GM19372 (cell line): ENCODE measurements at regions not wholly inside any gene's neighbourhood (a gene's known extent, or its start where the extent isn't known, plus 50 kb on each side); places are given as distances from the start of the nearest gene placed in this dataset.
"Not testable (repeated sequence)": the region's sequence is repeated elsewhere in the genome, so short reads cannot be mapped to it uniquely, and the experiment has no call there.

Experiments
- ATAC-seq: cut with Tn5 transposase; IDR thresholded peaks from one replicate; pipeline ENCODE4 v1.9.1; 2021; ENCODE audit warnings: mild to moderate bottlenecking, low read depth, moderate library complexity; ENCODE audit not compliant: unreplicated experiment

DNA sequence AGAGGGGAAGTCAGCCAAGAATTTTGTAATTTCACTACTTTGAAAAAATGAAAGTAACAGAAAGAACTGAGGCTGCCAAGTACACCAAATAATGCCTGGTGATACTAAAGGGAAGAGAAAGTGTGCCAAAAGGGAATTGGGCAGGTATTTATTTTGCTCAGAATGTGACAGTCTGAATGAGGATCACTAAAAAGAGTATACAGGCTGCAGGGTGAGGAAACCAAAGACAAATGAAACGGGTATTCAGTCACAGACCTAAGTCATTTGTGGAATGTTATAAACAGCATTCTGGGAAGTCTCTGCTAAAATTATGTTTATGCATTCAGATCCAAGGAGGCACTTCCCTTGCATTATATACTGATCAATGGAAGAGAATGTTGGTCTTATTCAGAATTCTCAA lies 418.6 kb upstream of the SLC39A10 start:
- no peak for ATAC-seq

DNA sequence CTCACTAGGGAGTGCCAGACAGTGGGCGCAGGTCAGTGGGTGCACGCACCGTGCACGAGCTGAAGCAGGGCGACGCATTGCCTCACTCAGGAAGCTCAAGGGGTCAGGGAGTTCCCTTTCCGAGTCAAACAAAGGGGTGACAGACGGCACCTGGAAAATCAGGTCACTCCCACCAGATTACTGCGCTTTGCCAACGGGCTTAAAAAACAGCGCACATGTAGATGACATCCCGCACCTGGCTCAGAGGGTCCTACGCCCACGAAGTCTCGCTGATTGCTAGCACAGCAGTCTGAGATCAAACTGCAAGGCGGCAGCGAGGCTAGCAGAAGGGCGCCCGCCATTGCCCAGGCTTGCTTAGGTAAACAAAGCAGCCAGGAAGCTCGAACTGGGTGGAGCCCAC lies 428.5 kb upstream of the SLC39A10 start:
- ATAC-seq = not testable (repeated sequence)

DNA sequence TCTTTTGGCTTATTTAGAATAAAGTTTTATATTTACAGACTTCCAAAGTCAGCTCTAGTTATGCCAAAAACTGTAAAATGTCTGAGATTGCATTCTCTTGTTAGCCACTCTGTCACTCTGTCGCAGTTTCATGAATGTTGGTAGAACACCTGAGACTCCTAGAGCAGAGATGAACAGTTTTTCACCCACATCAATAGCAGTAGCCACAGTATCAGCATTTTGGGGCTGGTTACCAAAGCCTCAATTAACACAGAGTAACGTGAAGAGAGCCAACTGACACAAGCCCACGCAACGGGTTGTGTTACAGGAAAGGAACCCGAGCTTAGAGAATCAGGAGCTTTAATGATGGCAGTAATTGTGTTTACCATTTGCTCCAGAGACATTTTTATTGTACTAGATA lies 443.0 kb upstream of the SLC39A10 start:
- ATAC-seq = no peak

DNA sequence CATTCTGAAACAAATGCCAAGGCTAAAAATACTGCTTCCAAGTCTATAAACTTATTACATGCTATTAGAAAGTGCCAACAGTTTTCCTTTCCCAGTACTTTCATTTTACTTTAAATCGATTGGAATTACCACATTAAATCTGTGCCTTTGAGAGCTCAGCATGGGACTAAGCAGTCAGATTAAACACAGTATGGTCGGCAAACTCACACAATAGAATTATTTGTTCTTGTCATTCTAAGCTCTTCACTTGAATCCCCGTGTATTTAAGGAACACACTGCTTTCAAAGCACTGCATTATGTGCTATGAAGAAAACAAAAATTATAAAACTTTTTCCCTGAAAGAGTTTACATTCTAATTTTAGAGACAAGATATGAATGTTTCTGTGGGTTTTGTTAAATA lies 444.4 kb upstream of the SLC39A10 start:
- no peak for ATAC-seq

DNA sequence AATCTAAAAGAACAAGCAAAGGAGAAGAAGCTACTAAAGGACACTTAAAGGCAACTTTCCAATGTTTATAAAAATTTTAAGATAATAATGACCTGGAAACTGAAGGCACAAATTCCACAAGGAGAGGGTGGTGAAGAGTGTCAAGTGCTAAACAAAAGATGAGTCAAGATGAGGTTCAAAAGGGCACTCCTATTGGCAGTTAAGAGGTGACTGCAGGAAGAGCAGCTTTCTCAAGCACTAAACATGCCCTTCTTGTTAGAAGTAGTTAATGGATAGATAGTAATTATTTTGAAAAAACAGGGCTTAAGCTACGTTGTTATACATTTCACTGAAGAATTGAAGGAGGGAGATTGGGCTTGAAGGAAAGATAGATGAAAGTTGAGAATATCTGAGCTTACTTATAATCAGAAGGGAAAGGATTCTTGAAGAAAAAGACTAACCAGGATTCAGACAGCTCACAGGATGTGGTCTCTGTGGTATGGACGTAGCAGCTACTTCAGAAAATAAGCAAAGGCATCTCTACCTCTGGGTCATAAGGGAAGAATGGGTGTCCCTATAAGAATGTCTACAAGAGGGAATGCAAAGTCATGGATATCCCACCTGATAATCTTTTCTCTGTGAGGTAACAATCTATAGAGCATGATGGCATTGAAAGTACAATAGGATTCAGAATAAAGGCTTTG lies 454.7 kb upstream of the SLC39A10 start:
- no peak for ATAC-seq

DNA sequence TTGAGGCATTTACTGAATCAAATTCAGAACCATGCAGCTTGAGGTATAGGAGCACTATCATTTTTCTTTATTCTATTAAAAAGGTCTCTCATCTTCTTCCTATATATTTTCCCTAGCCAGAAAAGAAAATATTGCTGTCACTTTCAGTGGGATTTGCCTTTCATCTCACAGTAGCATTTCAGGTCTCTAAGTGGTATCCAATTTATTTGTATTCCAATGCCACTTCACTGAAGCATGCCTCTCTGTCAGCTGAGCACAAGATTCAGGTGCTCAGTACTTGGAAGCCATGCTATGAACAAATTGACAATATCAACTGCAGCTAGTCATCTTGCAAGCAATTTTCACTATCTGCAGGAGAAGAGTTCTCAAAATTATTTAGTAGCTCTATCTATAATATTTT lies 457.2 kb upstream of the SLC39A10 start:
- ATAC-seq = no peak

DNA sequence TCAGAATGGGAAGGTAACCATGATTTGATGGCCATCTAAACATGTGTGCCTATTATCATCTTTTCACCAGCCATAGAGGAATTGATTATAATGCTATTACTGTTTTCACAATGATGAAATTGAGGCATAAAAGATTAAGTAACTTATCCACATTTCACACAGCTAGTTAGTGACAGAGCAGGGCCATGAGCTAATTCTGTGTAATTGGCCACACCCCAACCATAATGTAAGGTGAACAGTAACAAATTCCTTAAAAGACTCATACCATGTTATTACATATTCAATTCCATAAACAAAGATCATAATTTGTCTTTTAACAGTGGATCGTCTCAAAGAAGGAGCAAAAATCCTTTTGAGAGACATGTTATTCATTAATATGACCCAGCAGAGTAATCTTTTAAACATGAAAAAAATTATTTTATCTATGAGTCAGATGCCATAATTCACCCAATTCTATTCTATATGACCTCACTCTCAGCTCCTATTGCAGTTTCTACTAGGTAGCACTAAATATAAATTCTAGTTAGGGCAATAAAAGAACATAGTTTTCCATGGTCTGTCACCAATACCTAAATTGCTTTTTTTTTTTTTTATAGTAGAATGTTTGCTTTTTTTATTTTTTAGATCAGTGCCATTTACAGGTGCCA lies 475.8 kb upstream of the SLC39A10 start:
- ATAC-seq = no peak

DNA sequence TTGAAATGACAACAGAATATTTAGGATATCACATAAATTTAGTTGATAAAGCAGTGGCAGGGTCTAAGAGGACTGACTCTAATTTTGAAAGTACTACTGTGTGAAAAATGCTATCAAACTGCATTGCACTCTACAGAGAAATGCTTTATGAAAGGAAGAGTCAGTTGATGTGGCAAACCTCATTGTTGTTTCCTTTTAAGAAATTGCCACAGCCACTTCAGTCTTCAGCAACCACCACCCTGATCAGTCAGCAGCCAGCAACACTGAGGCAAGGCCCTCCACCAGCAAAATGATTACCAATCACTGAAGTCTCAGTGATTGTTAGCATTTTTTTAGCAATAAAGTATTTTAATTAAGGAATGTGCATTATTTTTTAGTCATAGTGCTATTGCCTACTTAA lies 488.7 kb upstream of the SLC39A10 start:
- no peak for ATAC-seq

DNA sequence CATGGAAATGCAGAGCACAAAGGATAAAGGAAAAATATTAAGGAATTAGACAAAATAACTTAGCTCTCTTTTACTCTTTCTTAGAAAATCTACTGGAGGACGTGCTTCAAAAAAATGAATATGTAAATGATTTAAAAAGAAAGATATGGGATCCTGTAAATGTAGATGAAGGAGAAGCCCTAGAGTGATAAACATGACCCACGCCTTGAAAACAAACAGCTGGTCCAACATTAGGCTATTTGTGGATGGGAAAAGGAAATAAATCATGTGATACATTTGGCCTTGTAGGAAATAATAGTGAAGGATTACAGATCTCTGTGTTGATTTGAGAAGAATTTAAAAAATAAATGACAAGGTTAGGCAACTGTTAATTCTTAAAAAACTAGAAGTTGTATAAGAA lies 492.1 kb upstream of the SLC39A10 start:
- no peak for ATAC-seq

DNA sequence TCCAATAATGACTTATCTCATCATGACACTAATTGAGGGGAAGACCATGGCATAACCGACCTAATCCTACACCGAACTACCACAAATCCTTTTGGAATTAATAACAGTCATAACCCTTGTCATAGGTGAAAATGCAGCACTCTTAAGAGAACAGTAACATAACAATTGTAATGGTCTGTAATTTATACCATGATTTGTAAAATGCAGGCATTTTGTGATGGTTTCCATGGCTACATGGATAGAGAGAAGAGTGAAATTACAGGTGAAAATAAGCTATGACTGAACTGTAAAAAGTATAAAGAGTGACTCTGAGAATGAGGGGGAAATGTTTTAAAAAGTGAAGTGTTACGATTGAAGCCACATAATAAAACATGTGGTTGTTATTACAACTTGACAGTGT lies 494.1 kb upstream of the SLC39A10 start:
- no peak for ATAC-seq

DNA sequence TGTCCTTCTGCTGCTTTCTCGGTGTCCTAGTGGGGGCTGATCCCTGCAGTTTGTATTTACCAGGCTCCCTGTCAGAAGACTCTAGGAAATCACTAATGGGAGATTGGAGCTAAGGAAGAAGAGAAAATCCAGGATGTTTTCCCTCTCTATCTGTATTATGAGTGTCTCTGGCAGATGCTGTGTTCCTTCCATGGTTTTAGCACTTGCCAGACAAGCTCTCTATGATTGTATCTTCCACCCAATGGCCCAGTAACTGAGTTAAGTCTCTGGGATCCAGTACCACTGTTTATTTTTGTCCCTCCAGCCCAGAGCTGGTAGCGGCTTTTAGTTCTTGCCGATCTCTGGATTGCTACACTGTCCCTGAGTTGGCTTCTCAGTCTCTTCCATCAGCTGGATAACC lies 494.8 kb upstream of the SLC39A10 start:
- no peak for ATAC-seq

DNA sequence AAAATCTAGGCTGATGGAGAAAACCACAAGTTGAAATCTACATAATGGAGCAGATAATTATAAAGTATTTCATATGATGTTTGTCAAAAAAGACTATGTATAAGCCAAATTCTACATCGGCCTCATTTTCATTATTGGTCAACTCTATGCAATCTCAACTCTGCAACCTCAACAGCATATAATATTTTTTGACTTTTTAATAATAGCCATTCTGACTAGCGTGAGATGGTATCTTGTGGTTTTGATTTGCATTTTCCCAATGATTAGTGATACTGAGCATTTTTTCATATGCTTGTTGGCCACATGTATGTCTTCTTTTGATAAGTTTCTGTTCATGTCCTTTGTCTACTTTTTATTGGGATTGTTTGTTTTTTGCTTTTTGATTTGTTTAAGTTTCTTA lies 496.1 kb upstream of the SLC39A10 start:
- no peak for ATAC-seq

DNA sequence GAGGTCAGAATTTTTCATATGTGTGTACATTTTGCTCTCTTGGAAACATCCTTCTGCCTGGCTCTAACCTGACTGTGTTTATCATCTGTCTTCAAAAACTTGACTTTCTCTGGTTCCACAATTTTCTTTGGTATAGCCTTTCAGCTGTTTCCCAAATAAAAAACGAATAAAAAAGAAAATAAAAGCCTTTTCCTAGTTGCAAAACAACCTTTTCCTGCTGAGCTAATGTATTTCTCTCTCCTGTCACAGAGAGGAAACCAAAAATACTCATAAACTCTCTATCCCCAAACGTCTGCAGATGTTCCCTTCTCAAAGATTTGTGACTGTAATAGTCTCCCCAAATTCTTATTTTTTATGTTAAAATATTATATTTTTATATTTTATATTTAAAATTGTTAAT lies 505.3 kb upstream of the SLC39A10 start:
- no peak for ATAC-seq

DNA sequence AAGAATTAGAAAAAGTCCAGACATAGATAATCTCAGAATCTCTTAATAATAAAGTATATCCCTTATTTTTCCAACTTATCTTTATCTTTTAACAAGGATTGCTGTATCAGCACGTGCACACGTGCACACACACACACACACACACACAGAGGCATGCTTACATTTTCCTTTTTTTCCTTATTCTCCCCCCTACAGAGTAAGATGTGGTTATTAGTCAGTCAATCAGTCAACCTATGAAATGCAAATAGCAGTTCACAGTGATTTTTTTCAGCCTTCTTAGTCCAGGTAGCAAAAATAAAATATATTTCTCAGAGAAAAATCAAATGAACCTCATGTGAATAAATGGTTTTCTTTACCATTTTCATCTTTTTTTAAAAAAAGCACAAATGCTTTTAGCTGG lies 506.2 kb upstream of the SLC39A10 start:
- ATAC-seq = no peak

DNA sequence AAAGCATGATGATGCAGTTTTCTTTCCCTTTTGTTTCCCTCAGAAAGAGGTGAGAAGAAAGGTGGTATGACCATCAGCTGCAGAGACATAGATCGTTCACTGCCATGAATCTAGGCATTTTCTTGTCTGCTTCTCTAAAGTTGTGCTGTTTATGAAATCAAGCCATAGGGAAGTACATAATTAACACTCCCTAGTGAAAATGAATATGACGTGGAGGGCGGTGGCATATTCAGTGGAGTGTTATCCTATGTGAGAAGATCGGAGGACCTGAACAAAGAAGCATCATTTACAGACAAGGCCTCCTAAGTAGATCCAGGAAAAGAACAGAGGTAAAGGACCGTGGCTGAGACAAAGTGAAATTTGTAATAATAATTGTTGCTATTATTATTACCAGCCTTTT lies 509.0 kb upstream of the SLC39A10 start:
- ATAC-seq = no peak

DNA sequence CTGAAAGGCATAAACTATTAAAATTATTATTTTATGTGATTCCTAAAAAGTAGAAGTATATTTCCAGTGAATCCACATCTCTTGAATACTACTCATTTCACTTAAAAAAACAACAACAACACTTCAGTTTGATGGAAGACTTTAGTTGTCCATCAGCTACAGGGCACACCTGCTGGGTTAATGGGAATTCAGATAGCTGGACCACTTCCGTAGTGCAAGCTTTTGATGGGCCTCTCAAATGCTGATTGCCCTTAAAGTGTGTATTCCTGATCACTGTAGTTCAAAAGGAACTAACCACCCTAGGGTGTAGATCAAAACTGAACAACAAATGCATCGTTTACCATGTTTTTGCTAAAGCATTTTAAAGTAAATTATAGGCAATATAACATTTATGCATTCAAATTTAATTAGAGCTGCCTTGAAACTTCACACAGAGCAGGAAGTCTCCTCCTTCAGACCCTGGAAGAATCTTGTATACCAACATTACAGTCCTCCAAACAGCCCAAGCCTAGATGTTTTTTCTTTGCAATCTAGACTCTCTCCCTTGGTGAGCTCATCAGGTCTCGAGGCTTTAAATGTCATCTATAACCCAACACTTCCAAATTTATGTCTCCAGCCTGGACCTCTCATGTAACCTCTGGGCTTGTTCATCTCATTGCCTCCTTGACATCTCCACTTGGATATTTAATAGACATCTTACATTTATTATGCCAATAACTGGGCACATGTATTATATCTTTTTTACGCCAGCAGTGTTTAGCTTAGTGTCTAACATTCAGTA lies 510.1 kb upstream of the SLC39A10 start:
- ATAC-seq = no peak

DNA sequence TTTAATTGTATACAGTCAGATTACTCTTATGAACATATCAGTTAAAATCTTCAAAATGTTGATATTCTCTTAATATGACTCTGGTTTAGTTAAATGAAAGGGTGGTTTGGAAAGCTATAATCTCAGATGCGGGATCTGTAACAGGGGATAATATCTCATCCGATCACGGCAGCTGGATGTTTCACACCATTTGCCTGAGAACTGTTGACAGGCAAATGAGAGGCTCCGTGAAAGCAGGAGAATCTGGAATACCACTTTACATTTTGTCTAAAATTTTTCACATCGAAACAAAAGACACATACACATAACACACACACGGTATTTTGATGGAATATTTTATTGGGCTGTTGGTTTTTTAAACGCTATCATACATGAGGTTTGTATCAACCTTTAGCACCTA lies 518.6 kb upstream of the SLC39A10 start:
- no peak for ATAC-seq

DNA sequence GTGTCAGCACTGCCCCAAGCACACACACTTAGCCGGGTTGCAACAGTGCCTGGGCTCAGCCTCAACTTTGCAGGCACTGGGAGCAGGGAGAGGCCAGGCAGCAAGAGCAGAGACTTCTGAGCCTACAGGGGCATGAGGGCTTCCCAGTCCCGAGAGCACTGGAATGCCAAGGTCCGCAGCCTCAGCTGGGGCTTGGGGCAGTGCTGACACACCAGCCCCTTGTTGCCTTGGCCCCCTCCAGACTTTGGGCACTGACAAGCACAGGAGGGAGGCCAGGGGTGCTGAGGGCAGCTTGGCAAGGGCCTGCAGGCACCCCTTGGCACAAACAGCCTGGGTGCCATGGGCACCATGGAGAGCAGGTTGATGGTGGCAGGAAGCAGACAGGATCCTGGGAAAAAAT lies 531.1 kb upstream of the SLC39A10 start:
- ATAC-seq = not testable (repeated sequence)

DNA sequence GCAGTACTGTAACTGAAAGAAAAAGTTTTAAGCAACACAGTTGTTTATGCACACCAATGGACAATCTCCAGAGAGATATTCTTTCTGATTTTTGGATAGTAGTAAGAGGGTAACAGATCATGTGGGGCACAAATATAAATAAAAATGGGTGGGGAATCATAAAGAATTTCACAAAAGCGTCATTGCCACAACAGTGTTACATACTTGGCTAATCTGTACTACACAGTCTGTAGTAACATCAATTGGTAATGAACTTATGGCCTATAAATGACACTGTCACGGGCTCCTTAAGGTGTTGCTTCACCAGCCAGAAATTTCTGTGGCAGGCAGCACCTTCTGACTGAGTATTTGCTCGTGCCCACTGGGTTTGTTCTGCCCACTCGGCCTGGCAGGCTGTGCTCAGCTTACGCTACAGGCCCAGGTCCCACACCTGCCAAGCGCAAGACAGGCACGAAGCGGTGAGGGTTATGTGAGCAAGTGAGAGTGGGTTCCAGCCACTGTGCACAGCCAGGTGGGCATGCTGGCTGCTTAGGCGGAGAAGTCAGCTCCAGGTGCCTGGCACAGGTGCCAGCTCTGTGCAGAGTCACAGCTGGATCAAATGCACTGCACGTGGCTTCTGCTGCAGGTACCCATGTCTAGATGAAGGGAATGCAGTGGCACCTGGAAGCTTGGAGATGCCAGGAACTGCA lies 532.5 kb upstream of the SLC39A10 start:
- ATAC-seq = no peak

DNA sequence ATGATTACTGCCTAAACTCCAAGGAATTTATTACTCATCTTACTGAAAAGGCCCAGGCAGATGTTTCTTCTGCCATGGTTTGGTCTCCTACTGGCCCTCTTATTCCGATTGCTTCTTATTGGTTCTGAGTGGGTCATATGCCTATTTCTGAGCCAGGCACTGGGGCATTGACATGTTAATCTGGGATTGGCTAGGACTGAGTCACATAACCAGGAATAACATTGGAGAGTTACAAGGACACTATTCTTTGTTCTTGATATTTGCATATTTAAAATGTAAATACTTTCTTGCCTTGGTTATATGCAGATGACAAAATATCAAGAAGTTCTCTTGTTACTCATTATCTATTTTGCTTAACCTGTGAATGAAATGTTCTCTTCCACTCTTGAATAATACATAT lies 534.4 kb upstream of the SLC39A10 start:
- no peak for ATAC-seq

DNA sequence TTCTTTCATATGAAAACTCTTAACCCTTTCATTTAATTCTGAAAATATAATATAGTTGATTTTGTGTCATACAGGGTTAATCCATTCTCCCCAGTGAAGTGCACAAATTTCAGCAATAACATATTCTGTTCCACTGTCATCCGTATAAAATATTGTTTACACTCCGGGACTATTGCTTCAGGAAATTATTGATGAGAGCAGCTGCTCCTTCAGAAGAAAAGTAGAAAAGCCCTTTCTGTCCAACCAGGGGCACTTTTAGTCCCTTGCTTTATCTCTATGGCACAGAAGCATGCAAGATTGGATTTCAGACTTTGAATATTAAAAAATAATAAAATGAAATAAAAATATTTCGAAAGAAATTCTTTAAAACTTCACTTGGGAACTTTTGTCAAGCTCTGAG lies 535.7 kb upstream of the SLC39A10 start:
- no peak for ATAC-seq
